ENCODE measurements at regions not wholly inside any gene's neighbourhood (a gene's known extent, or its start where the extent isn't known, plus 50 kb on each side); places are given as distances from the start of the nearest gene placed in this dataset.

GRCh38 chr3:8210882-8211341 lies 290.7 kb upstream of the LMCD1 start:
- H3K4me3 ChIP-seq (replicated peaks in 1 of 3; ENCODE audit: insufficient read depth in 1 of 3, low read depth in 1 of 3, low read length in 3 of 3), result no peak overlapping the region
- H3K36me3 ChIP-seq (ENCODE audit: control insufficient read depth in 2 of 2, extremely low read depth in 1 of 2, insufficient read depth in 2 of 2, low read length in 2 of 2), result no peaks in the 10 kb centered on the region
- CTCF ChIA-PET, result no interaction called here
- H3K27ac ChIP-seq (ENCODE audit: insufficient read depth, low read depth, low read length), result no peak overlapping the region
- intact Hi-C loops (cut with micrococcal nuclease), result no loop called here
- no peaks in the 10 kb centered on the region for H3K9me3 ChIP-seq (replicated peaks; ENCODE audit: control insufficient read depth, insufficient read depth, low read length)
- no peaks in the 10 kb centered on the region for H3K4me1 ChIP-seq (ENCODE audit: control insufficient read depth, extremely low read depth, insufficient read depth, low read length)
- no peaks in the 10 kb centered on the region for H3K9me1 ChIP-seq (replicated peaks; ENCODE audit: control insufficient read depth, extremely low read depth, insufficient read depth, low read length)
- H2AFZ ChIP-seq (ENCODE audit: low read depth, low read length), result no peak overlapping the region
- FAIRE-seq, result no peak
- BruUV-seq (replicated peaks), result no TSS peak
- POLR2A ChIA-PET, result no interaction called here
- TF ChIP-seq JUN (IDR thresholded peaks at IDR 0.05; ENCODE audit: borderline replicate concordance, insufficient read depth, insufficient read length, low read depth) (no peak), MYC (IDR thresholded peaks at IDR 0.05; ENCODE audit: low read depth, low read length) (no peak), GATA2 (IDR thresholded peaks at IDR 0.05; ENCODE audit: insufficient read depth, insufficient read length, low read depth, low read length) (no peak), POLR2AphosphoS5 (IDR thresholded peaks at IDR 0.05; ENCODE audit: insufficient read depth, low read depth, low read length) (no peak), FOS (IDR thresholded peaks at IDR 0.05; ENCODE audit: borderline replicate concordance, insufficient read depth, low read length) (no peak)
- TF ChIP-seq, protein P1, sequence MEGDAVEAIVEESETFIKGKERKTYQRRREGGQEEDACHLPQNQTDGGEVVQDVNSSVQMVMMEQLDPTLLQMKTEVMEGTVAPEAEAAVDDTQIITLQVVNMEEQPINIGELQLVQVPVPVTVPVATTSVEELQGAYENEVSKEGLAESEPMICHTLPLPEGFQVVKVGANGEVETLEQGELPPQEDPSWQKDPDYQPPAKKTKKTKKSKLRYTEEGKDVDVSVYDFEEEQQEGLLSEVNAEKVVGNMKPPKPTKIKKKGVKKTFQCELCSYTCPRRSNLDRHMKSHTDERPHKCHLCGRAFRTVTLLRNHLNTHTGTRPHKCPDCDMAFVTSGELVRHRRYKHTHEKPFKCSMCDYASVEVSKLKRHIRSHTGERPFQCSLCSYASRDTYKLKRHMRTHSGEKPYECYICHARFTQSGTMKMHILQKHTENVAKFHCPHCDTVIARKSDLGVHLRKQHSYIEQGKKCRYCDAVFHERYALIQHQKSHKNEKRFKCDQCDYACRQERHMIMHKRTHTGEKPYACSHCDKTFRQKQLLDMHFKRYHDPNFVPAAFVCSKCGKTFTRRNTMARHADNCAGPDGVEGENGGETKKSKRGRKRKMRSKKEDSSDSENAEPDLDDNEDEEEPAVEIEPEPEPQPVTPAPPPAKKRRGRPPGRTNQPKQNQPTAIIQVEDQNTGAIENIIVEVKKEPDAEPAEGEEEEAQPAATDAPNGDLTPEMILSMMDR (IDR thresholded peaks at IDR 0.05; ENCODE audit: extremely low read depth in 1 of 2, insufficient read depth in 1 of 2, low read depth in 1 of 2, low read length in 2 of 2), result no peak
- TF ChIP-seq, protein P2, sequence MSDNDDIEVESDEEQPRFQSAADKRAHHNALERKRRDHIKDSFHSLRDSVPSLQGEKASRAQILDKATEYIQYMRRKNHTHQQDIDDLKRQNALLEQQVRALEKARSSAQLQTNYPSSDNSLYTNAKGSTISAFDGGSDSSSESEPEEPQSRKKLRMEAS (IDR thresholded peaks at IDR 0.05; ENCODE audit: insufficient read depth, insufficient read length), result no peak
- DNase-seq (ENCODE audit: low read depth, low spot score), result no peak
- no peak overlapping the region for H3K9ac ChIP-seq (replicated peaks; ENCODE audit: extremely low read depth, insufficient read depth, low read length)
- dilution Hi-C loops (cut with MboI; ENCODE audit: extremely low pct_ligation_motif_present, low sequenced_read_pairs), result no loop called here
- H3K79me2 ChIP-seq (ENCODE audit: control insufficient read depth, insufficient read depth, low read length), result no peaks in the 10 kb centered on the region
- no peak overlapping the region for H3K4me2 ChIP-seq (ENCODE audit: insufficient read depth, low read length)
- H3K27me3 ChIP-seq (ENCODE audit: control insufficient read depth in 2 of 2, insufficient read depth in 2 of 2, low read length in 2 of 2), result no peaks in the 10 kb centered on the region
- H4K20me1 ChIP-seq (replicated peaks; ENCODE audit: control insufficient read depth, extremely low read depth, insufficient read depth, low read length), result no peaks in the 10 kb centered on the region

Measured in endothelial cell of umbilical vein (primary cell).